Jurkat, Clone E6-1 (cell line): ENCODE measurements at regions not wholly inside any gene's neighbourhood (a gene's known extent, or its start where the extent isn't known, plus 50 kb on each side); places are given as distances from the start of the nearest gene placed in this dataset.

Experiments
- DNase-seq: peaks from one replicate; pipeline ENCODE4 v3.0.0-alpha.2; 2011; ENCODE audit warnings: low read depth, low spot score
- H3K4me3 ChIP-seq: 2 replicates; pipeline ENCODE4 v1.5.1; 2011; ENCODE audit warnings: mild to moderate bottlenecking, low read length, control low read depth, moderate library complexity

DNA sequence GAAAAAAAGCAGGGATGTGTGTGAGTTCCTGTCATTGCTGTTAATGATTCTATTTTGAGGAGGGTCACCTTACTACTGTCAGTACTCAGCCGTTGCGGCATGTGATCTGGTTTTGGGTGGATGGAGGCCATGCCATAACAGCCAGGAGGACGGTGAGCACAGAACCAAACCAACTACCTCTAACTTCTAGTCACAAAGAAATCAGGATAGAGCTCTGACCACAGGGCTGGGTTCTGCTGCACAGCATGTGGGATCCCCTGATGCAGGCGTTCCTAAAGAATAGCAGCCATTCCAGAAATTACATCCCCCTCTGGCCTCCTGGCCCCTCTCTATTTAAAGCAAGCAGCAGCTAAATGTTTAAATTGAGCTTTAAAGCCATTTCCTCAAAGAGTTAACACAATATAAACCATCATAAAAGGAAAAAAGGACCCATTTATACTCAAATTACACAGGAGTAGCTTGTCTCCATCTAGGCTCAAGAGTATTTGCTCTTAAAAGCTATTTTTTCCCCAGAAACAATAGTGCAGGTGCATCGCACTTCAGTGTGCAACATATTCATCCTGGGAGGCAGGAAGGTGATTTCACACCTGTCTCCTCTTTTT lies 786.4 kb downstream of the RNF144A start:
- DNase-seq, result no peak

DNA sequence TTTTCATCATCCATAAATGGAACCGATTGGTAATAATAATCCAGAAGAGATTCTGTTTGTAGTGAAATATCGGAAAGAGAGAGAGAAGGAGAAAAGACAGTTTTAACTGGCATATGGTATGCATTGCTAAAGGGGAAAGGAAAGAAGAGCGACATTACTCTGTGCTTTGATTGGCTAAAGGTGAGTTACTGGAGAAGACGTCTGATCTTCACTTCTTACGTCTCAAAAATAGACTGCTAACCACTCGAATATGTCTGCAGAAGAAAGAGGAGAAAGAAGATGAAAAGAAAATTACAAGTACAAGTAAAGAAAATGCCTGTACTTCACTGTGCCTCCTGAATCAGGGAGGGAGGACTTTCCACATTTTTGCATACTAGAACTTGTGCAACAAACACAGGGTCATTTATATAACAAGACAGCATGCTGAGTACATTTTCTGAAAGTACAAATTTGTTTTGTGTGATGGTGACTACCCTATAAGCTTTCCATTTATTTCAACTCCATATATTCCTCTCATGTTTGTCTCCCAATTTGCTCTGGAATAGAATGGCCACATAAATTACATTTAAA lies 787.2 kb downstream of the RNF144A start:
- H3K4me3 ChIP-seq, result no peak overlapping the region
- no peak for DNase-seq

More for the DNA sequence above, 786.4 kb downstream of the RNF144A start:
- no peak overlapping the region for H3K4me3 ChIP-seq

DNA sequence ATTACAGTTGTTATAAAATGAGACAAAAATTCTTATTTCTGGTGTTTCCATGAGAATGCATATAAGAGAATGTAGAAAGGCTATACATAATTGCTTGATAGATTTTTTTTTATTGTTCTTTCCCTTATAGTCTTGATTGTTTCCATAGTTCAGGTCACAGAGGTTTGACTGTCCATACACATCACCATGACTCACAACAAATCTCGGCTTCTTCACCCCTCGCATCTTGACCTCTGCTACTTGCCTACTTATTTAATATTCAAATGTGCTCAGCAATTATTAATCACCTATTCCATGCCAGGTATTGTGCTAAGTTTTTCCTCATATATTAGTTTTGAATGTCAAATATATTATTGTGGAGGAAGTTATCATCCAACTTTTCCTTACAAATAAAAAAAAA lies 789.6 kb downstream of the RNF144A start:
- H3K4me3 ChIP-seq, result no peak overlapping the region
- DNase-seq, result no peak

DNA sequence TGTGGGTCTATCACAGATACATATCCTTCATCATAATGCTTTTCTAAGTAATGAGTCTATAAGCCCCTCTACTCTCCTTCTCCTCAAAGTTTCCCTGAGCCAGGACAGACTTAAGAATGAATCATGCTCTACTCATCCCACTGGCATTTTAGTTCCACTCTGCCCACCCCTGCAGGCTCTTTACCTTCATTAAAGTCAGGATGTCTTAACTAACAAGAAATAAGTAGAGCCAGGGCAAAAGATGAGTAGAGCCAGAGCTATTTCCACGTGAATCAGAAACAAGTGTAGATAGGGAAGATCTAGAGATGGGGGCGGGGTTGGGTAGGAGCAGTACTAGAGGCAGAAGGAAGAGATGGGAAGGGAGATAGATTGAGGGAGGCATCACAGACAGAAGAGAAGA lies 790.5 kb downstream of the RNF144A start:
- no peak for DNase-seq
- no peak overlapping the region for H3K4me3 ChIP-seq

DNA sequence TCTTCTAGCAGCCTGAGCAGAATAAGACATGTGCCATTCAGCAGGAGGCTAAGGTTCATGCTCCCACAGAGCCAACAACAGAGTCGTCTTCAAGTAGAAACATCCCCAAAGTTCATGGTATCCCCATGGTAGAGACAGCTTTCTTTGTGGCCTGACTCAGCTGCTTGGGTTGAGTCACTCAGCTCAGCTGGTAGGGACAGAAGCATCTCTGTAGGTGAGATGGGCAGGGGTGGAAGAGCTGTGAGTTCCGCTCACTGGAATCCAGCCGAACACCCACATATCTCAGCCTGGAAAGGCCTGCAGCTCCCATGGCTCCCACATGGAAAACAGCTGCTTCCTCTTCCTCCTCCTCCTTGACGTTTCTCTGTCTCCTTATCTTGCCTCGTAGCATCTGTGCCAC lies 792.7 kb downstream of the RNF144A start:
- DNase-seq, result no peak
- H3K4me3 ChIP-seq, result no peak overlapping the region

DNA sequence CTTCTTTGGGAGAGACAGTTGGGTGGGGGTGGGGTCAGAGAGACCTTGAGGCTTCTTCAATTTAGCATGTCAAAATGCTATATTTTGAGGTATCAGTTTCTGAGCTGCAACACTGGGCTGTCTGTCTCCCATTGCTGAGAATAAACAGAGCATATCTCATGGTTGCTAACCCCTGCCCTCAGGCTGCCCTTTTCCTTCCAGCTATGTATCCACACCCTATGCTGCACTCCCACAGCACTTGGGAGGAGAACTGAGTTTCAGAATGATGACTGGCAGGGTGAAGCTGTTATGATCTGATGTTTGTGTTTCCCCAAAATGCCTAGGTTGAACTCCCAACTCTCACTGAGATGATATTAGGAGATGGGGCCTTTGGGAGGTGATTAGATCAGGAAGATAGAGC lies 794.0 kb downstream of the RNF144A start:
- H3K4me3 ChIP-seq, result no peak overlapping the region
- DNase-seq, result no peak

DNA sequence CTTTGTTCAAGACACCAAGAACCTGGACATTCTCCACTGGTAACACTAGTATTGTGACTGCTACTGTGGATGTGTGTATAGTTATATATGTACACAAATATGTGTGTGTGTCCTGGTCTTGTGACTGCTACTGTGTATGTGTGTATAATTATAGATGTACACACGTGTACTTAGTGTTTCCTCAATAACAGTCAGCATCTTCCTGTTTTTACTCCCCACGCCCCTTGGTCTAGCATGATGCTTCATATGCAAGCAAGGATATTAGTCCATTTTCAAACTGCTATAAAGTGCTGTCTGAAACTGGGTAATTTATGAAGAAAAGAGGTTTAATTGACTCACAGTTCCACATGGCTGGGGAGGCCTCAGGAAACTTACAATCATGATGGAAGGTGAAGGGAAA lies 802.7 kb downstream of the RNF144A start:
- DNase-seq, result no peak
- H3K4me3 ChIP-seq, result no peak overlapping the region

DNA sequence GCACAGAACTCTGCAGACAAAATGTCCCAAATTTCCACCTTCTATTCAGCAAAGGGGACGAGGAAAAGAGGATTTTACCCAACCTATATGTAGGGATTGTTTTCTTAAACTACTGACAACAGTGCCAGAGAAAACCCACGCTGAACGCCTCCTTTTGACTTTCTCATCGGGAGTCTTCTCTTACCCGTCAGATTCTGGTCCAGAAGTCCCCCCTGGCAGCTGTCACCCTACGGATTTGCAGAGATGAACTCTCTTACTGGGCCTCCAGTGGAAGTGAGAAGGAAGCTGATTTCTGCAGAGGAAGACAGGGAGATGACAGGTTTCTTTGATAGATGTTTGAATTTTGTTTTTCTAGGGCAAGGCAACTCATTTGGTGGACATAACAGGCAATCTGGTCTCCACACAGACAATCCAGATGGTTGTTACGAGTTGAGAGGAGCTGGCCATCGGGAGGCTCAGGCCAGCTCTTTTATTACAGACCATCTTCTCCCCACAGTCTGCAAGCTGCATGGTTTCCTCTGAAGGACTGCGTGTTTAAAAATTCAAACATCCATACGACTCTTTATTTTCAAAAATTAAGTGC lies 804.3 kb downstream of the RNF144A start:
- no peak overlapping the region for H3K4me3 ChIP-seq
- DNase-seq, result no peak

DNA sequence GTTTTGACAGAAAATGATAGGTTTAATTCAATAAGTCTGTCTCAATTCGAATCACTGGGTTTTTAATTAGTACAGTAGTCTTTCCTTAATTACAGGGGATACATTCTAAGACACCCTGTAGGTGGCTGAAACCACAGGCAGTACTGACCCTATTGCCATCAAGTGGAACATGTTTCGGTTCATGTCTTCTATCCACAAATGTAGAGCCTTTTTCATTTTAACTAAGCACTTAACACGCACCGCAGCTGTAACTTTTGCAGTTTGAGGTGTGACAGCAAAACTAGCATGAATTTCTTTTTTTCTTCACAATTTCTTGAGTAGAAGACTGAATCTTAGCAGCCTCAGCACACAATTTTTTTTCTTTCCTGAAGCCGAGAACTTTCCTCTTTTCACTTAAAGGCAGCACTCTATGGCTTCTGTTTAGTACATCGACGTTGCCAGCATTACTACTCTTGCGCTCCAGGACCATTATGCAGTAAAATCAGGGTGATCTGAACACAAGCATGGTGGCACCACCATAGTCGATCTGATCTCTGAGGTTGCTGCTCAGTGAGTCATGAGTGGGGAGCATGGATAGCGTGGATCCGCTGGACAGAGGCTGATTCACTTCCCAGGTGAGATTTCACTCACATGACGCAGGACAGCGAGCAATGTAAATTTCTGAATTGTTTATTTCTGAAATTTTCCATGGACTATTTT lies 805.1 kb downstream of the RNF144A start:
- no peak overlapping the region for H3K4me3 ChIP-seq

DNA sequence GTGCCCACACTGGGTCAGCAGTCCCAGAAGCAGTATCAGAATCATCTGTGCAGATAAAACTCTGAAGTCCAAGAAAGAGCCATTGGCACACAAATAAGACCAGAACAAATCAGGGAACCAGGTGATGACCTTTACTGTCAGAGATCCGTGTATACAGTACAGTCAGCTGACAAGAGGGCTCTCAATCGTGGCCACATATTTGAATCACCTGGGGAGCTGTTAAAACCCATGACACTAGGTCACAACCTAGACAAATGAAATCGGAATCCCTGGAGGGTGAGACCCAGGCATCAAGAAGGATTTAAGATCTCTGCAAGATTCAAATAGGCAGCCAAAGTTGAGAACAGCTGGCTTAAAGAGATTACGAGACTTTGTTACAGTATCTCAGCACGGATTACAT lies 807.1 kb downstream of the RNF144A start:
- no peak for DNase-seq
- no peak overlapping the region for H3K4me3 ChIP-seq

More for the DNA sequence above, 805.1 kb downstream of the RNF144A start:
- DNase-seq, result no peak

DNA sequence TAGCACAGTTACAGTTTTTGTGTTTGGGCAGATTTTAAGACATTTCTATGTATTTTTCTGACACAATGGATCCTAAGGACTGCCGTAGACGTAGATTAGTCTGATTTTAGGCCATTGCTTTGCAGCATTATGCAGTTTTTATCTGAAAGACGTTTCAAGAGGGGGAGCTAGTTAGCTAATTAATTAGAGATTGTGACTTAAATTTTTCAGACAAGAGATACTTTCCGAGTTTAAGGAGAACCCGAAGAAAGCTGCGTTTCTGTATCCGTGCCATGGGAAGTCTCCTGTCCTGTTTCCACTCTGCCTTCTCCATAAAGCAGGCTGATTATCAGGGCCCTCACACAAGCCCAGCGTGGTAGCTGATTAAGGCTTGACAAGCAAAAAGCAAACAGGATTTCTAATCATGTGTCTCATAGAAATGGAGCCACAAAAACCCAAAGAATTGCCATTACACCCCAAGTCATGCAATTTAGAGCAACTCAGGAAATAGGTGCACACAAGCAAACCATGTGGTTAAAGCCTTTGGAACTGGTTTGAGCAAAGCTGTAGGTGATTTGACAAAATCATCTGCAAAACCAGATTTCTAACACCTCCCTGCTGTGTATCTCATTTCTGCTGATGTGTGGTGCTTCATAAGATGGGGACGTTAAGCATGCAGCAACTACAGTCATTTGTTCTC lies 808.1 kb downstream of the RNF144A start:
- no peak overlapping the region for H3K4me3 ChIP-seq
- DNase-seq, result peak; percentile 32

DNA sequence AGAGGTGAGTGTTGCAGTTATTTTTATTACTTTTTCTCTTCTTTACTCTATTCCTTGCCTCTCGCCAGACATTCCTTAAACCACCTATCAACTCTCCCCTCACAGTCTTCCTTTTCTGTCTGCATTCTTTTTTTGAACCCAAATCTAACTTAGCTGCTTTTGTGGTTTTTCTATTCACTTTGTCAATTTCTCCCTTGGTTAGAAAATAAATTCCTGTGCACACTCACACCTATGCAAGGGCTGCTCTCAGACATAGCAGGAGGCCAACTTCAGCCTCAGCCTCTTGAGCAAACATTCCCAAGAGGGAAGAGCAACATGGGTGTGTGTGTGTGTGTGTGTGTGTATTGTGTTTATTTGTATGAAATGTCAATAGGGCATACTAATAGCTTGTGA lies 808.6 kb downstream of the RNF144A start:
- no peak overlapping the region for H3K4me3 ChIP-seq

DNA sequence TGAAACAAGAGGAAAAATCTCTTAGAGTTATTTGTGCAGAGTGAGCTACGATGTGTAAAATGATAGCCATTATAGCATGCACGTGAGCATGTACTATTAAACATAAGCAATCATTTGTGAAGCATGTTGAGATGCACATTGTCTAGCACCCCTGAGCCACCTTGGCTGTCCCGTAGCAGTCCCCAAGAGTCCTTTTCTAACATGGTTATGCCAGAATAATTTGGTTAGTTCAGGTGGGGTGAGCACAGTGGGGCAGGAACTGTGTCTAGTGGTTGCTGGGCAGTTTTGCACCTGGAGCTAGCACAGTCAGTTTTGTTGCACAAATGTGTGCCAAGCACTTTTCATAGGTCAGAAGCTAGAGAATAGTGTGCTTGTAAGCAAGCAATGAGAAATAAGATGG lies 809.8 kb downstream of the RNF144A start:
- no peak overlapping the region for H3K4me3 ChIP-seq
- no peak for DNase-seq

More for the DNA sequence above, 808.6 kb downstream of the RNF144A start:
- no peak for DNase-seq

DNA sequence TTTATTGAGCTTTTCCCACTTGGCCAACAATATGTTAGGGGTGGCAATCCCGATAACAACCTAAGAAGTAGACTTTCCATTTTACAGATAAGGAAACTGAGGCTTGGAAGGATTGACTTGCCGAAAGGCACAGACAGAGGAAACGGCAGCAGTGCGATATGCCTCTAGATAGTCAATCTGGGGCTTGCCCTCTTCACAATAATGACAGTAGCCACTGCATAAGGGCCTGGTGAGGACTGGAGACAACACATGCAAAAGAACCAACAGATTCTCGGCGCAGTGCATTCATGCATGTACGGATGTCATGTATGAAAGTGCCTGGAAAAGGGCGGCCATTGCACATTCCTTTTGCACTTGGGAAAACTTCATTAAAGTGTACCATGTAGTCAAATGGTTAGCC lies 811.2 kb downstream of the RNF144A start:
- no peak for DNase-seq
- no peak overlapping the region for H3K4me3 ChIP-seq

DNA sequence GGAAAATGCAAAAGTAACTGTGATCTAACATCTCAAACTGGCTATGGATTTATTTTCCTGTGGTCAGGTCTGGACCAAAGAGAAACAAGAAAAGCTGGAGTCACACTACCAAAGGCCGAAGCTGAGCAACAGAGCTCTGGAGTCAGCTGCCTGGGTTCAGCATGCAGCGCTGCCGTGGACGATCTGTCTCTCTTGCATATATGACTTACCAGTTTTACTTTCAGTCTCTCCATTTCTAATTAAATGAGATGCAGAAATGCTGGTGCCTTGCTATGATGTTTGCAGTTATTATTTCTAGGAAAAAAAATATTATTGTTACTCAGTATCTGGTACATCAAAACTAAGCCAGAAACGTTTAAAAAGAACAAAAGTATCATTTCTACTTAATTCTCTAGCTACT lies 813.2 kb downstream of the RNF144A start:
- H3K4me3 ChIP-seq, result no peak overlapping the region
- DNase-seq, result no peak

DNA sequence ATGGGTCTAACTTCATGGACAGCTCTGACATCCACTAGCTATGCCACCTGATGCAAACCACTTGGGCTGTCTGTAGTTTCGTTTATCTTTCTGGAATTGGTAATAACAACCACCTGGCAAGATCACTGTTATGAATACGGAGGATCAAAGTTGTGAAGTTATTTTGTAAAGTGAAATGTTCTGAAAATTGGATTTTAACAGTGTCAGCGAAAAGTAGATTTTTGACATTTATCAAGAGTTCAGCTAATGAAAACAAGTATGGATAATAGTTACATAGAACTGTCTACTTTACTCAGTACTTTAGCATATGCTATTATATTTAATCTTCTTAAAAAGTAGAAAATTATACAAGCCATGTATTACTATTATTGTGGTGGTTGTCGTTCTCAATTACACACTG lies 813.8 kb downstream of the RNF144A start:
- no peak for DNase-seq
- H3K4me3 ChIP-seq, result no peak overlapping the region

DNA sequence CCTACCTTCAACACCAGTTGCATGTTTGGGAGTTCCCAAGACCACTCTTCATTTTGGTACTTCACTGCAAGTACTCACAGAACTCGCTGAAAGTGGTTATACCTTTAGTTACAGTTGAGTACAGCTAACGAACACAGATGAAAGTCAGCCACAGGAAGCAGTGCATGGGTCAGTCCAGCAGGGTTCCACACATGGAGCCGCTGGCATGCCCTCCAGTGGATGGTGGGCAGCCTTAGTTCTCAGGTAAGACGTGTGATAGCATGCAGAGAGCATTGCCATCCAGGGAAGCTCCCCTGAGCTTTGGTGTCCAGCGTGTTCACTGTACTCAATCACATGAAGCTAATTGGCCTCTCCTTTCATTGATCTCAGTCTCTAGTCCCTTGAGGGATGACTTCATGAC lies 815.3 kb downstream of the RNF144A start:
- no peak for DNase-seq
- H3K4me3 ChIP-seq, result no peak overlapping the region

DNA sequence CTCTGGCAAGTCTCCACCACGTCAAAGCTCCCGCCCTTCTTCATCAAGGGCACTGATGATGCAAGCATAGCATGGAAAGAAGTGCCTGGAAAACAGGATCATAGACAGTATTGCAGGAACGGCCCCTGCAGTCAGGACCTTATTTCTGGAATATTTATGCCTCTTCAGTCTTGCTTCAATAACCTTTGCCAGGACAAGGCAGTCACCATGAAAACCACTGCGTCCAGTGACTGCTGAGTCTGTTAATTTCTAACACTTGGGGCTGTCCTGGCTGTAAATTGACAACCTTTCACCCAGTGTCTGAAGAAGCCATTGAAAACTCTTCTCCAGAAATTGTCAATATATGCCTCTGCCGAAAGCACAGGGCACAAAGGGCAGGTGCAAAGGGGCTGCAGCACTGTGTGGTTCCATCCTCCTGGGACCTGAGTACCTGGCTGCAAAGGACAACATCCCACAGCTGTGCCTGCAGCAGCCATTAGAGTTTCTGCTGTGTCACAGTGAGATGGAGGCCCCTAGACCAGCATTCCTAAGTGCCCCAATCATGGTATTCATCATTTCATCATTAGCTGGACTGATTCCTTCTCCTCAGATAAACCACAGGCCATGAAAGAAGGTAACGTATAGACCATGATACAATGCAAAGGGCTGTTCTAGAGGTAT lies 819.6 kb downstream of the RNF144A start:
- DNase-seq, result no peak
- no peak overlapping the region for H3K4me3 ChIP-seq

DNA sequence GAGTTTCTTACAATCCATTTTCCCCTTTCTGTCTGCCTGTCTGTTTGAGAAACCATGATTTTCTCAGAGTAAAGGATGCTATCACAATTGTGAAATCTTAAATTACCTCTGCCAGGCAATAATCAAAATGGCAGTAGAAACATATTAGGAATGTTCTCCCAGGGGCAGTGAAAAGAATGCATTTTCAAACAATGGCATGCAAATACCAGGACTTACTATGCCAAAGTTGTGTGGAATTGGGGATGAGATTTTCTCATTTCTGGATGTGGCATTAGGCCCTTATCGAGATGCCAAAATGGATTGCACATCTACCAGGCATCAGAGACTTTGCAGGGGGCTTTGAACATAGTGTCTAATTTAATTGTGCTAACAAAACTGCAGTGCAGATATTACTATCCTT lies 821.4 kb downstream of the RNF144A start:
- no peak overlapping the region for H3K4me3 ChIP-seq
- no peak for DNase-seq
